ENCODE measurements at regions not wholly inside any gene's neighbourhood (a gene's known extent, or its start where the extent isn't known, plus 50 kb on each side); places are given as distances from the start of the nearest gene placed in this dataset.

DNA sequence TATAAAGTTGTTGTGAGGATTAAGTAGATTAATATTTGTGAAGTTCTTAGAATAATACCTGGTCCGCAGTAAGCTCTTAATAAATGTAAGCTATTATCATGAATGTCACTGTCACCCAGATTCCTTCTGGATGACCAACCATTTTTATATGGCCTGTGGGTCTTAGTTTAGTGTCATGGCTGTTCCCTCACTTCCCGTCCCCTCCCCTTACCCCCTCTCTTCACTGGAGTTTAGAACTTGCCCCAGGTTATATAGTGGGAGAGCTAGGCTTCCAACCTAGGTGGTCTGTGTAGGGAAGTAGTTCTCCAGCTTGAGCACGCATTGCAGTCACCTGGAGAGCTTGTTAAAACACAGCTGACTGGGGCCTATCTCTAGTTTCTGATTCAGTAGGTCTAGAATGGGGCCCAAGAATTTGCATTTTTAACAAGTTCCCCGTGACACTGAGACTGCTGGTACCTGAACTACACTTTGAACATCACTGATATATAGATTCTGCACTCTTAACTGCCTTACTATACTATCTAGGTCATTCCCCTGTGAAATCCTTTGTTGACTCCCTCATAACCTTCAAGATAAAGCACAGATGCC is 66.9 kb upstream of the PLAC1 start:
- no peak for TF ChIP-seq Cebpa-rat (IDR thresholded peaks at IDR 0.05)
- Histone ChIP-seq H3K27me3 (peaks cover 80 to 99% (median 95%) of the 10 kb centered on the region in 11 experiments), H3K4me1 (no peaks in the 10 kb centered on the region), H3K27ac (no peak overlapping the region), H3K9me3 (replicated peaks in 1 of 11) (peaks cover 0 to 18% (median 6%) of the 10 kb centered on the region in 11 experiments; a peak in 14 of 22 replicates), H3K36me3 (no peaks in the 10 kb centered on the region), H3K4me3 (no peak overlapping the region), H4K20me1 (no peaks in the 10 kb centered on the region), H3K9ac (no peak overlapping the region), H3K4me2 (no peak overlapping the region)

DNA sequence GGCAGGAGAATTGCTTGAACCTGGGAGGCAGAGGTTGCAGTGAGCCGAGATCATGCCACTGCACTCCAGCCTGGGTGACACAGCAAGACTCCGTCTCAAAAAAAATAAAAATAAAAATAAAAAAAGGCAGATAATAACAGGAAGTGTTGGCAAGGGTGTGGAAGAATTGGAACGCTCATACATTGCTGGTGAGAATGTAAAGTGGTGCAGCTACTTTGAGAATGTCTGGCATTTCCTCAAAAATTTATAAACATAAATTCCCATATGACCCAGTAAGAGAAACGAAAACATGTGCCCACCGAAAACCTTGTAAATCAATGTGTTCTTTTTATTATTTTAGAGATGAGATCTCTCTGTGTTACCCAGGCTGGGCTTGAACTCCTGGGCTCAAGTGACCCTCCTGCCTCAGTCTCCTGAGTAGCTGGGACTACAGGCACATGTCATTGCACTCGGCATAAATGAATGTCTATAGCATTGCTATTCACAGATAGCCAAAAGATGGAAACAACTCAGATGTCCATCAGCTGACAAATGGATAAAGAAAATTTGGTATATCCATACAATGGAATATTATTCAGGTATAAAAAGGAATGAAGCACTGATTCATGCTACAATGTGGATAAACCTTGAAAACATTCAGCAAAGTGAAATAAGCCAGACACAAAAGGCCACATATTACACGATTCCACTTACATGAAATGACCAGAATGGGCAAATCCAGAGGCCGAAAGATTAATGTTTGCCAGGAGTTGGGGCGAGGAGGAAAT is 63.7 kb upstream of the PLAC1 start:
- peaks cover 81 to 99% (median 94%) of the 10 kb centered on the region in 11 experiments for H3K27me3 ChIP-seq
- H3K9ac ChIP-seq = no peak overlapping the region

DNA sequence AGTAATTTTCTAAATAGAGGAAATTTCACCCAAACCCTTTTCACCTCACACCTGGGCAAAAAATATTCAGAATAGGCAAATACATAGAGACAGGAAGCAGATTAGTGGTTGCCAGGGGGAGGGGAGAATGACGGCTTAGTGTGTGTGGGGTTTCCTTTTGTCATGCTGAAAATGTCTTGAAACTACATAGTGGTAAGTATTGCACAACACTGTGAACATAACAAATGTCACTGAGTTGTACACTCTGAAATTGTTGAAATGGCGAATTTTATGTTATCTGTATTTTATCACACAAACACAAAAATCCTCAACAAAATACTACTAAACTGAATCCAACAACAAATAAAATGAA is 60.7 kb upstream of the PLAC1 start:
- Histone ChIP-seq H3K27ac (peak overlapping the region in 6 of 11 experiments; percentile 24 to 62 (median 43); a peak in 10 of 22 replicates), H3K36me3 (no peaks in the 10 kb centered on the region), H3K4me2 (peak overlapping the region in 10 of 11 experiments; percentile 7 to 56 (median 34); a peak in 13 of 22 replicates), H4K20me1 (no peaks in the 10 kb centered on the region; a peak in 1 of 22 replicates), H3K4me1 (peaks cover 0 to 23% (median 15%) of the 10 kb centered on the region in 10 experiments; a peak in 18 of 20 replicates), H3K27me3 (peaks cover 83 to 99% (median 94%) of the 10 kb centered on the region in 11 experiments), H3K4me3 (no peak overlapping the region), H3K9ac (peak overlapping the region in 1 of 11 experiments; percentile 14; a peak in 1 of 22 replicates), H3K9me3 (replicated peaks in 1 of 11) (peaks cover 0 to 18% (median 7%) of the 10 kb centered on the region in 11 experiments; a peak in 14 of 22 replicates)
- TF ChIP-seq Cebpa-rat (IDR thresholded peaks at IDR 0.05) = peak in 7 of 11 experiments; percentile 48 to 81 (median 71); a peak in 9 of 22 replicates

More for the DNA sequence above, 63.7 kb upstream of the PLAC1 start:
- TF ChIP-seq Cebpa-rat (IDR thresholded peaks at IDR 0.05) = no peak
- no peak overlapping the region for H3K4me3 ChIP-seq
- peaks cover 0 to 19% (median 15%) of the 10 kb centered on the region in 10 experiments; a peak in 17 of 20 replicates for H3K4me1 ChIP-seq
- no peak overlapping the region for H3K27ac ChIP-seq
- H4K20me1 ChIP-seq = no peaks in the 10 kb centered on the region
- H3K4me2 ChIP-seq = no peak overlapping the region
- H3K9me3 ChIP-seq (replicated peaks in 1 of 11) = peaks cover 0 to 18% (median 7%) of the 10 kb centered on the region in 11 experiments; a peak in 14 of 22 replicates
- H3K36me3 ChIP-seq = no peaks in the 10 kb centered on the region

DNA sequence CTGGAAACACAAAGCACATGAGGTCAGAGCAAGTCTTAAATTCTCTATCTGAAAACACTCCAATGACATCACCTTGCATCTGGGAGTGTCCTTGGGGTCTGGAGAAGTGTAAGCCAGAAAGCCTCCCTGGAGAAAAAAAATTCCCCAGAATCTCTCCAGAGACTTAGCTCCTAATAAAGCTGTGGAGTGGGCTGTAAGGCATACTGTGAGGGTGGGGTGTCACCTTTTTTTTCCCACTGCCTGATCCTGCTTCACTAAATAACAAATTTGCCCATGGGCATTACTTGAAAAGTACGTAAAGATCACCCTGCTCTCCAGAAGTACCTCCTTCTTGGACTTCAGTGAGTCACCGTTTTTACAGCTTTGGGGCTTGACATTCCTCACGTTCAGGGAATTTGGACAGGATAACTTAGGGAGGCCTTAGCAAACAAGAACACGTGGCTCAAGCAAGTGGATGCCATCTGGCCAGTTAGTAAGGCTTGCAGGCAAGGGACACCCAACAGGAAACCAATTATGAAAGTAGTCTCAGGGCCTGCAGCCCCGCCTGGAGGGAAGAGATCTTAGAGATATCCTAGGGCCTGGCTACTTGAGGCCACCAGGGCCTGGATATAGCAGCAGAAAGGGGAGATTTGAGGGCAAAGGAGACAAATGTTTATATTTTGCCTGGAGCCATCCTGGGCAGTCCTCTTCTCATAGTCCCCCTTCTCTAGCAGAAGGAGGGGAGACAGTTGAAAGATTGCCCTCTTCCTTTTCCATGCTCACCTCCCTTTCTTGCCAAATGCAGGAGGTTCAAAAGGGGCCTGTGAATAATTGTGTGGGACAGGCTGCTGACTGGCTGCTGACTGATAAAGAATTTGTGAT is 60.1 kb upstream of the PLAC1 start:
- Histone ChIP-seq H3K4me1 (peaks cover 0 to 23% (median 15%) of the 10 kb centered on the region in 10 experiments; a peak in 18 of 20 replicates), H3K36me3 (no peaks in the 10 kb centered on the region), H3K27ac (peak overlapping the region in 6 of 11 experiments; percentile 24 to 62 (median 43); a peak in 10 of 22 replicates), H3K4me3 (no peak overlapping the region), H3K4me2 (peak overlapping the region in 10 of 11 experiments; percentile 7 to 56 (median 34); a peak in 13 of 22 replicates), H3K9ac (peak overlapping the region in 1 of 11 experiments; percentile 14; a peak in 1 of 22 replicates), H3K9me3 (replicated peaks in 1 of 11) (peaks cover 0 to 18% (median 7%) of the 10 kb centered on the region in 11 experiments; a peak in 14 of 22 replicates), H3K27me3 (peaks cover 83 to 99% (median 94%) of the 10 kb centered on the region in 11 experiments), H4K20me1 (no peaks in the 10 kb centered on the region; a peak in 1 of 22 replicates)
- no peak for TF ChIP-seq Cebpa-rat (IDR thresholded peaks at IDR 0.05)

DNA sequence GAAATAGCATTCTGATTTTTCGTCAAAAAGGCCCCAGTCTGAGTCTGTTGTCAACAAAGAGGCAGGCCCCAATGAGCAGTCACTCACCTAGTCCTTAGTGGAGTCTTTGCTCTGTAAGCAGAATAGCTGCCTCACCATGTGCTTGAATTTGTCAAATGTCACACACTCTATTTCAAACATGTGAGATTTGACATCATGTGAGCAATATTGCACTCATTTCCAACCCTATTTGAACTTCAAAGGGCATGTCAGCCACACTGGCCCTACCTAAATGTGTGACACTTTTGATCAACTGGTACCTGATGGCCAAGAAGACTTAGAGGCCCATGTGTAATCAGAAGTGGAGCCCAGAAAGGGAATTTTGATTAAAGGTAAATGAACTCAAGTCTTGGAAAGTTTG is 59.4 kb upstream of the PLAC1 start:
- Histone ChIP-seq H3K9ac (no peak overlapping the region), H3K36me3 (no peaks in the 10 kb centered on the region), H3K27ac (peak overlapping the region in 2 of 11 experiments; percentile 44 to 62; a peak in 1 of 22 replicates), H3K4me3 (no peak overlapping the region), H3K27me3 (peaks cover 87 to 100% (median 97%) of the 10 kb centered on the region in 11 experiments), H3K9me3 (replicated peaks in 1 of 11) (peaks cover 0 to 18% (median 7%) of the 10 kb centered on the region in 11 experiments; a peak in 14 of 22 replicates), H3K4me2 (peak overlapping the region in 5 of 11 experiments; percentile 21 to 56 (median 55); a peak in 4 of 22 replicates), H4K20me1 (no peaks in the 10 kb centered on the region; a peak in 1 of 22 replicates), H3K4me1 (peaks cover 0 to 23% (median 15%) of the 10 kb centered on the region in 10 experiments; a peak in 18 of 20 replicates)
- TF ChIP-seq Cebpa-rat (IDR thresholded peaks at IDR 0.05) = no peak

DNA sequence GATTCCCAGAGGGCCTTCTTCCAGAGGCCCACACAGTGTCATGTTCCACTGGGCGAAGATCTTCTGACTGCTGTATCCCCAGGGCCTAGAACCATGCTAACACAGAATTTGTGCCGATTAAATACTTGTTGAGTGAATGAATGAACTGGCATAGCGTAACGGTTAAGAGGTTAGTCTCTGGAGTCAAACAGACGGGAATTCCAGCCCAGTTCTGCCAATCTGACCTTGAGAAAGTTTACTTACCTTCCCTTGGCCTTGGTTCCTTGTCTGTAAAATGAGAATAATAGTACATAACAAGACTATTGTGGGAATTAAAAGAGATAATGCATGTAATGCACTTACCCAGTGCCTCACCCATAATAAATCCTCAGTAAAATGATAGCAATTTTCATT is 58.3 kb upstream of the PLAC1 start:
- Histone ChIP-seq H4K20me1 (no peaks in the 10 kb centered on the region; a peak in 1 of 22 replicates), H3K27me3 (peaks cover 97 to 100% (median 99%) of the 10 kb centered on the region in 11 experiments), H3K4me1 (peaks cover 0 to 23% (median 17%) of the 10 kb centered on the region in 10 experiments; a peak in 18 of 20 replicates), H3K4me3 (no peak overlapping the region), H3K36me3 (no peaks in the 10 kb centered on the region), H3K27ac (no peak overlapping the region), H3K4me2 (no peak overlapping the region), H3K9ac (no peak overlapping the region), H3K9me3 (replicated peaks in 1 of 11) (peaks cover 0 to 11% (median 0%) of the 10 kb centered on the region in 11 experiments; a peak in 5 of 22 replicates)
- TF ChIP-seq Cebpa-rat (IDR thresholded peaks at IDR 0.05) = no peak

DNA sequence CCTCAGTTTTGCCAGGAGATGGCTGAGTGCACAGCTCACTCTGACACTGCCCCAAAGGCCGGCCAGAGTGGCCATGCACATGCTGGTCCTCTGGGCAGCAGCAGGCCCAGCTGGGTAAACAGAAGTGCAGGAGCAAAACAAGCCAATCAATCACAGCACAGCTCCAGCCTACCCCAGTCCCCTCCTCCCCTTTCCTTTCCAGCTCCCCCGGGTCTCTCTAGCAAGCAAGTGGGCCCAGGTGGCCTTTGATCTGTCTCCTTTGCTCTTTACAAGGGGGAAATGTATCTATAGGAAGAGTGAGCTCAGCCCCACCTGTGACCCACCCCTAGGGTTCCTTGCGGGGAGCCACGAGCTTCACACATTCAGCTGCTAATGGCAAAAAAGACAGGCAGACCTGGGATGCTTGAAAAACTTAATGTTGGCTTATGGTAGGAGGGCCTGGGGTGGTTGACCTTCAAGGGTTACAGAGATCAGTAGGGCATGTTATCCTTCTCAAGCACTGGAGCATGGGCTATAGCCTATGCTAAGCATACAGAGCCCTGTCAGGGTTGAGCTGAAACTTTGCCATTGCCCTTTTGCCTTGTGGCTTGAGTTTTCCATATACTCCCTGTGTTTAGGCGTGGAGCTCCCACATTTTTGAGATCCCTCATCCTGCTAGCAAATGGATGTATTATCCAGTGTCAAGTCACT is 57.8 kb upstream of the PLAC1 start:
- no peak for TF ChIP-seq Cebpa-rat (IDR thresholded peaks at IDR 0.05)
- H3K4me2 ChIP-seq = peak overlapping the region in 4 of 11 experiments; percentile 16 to 40 (median 29); a peak in 3 of 22 replicates

More for the DNA sequence above, 57.8 kb upstream of the PLAC1 start:
- Histone ChIP-seq H3K27ac (no peak overlapping the region), H3K4me3 (no peak overlapping the region), H4K20me1 (no peaks in the 10 kb centered on the region; a peak in 1 of 22 replicates), H3K9me3 (replicated peaks in 1 of 11) (peaks cover 0 to 9% (median 0%) of the 10 kb centered on the region in 11 experiments; a peak in 5 of 22 replicates), H3K36me3 (no peaks in the 10 kb centered on the region), H3K27me3 (peaks cover 97 to 100% (median 99%) of the 10 kb centered on the region in 11 experiments), H3K9ac (no peak overlapping the region), H3K4me1 (peaks cover 0 to 23% (median 17%) of the 10 kb centered on the region in 10 experiments; a peak in 18 of 20 replicates)
